ENCODE measurements at regions not wholly inside any gene's neighbourhood (a gene's known extent, or its start where the extent isn't known, plus 50 kb on each side); places are given as distances from the start of the nearest gene placed in this dataset.

DNA sequence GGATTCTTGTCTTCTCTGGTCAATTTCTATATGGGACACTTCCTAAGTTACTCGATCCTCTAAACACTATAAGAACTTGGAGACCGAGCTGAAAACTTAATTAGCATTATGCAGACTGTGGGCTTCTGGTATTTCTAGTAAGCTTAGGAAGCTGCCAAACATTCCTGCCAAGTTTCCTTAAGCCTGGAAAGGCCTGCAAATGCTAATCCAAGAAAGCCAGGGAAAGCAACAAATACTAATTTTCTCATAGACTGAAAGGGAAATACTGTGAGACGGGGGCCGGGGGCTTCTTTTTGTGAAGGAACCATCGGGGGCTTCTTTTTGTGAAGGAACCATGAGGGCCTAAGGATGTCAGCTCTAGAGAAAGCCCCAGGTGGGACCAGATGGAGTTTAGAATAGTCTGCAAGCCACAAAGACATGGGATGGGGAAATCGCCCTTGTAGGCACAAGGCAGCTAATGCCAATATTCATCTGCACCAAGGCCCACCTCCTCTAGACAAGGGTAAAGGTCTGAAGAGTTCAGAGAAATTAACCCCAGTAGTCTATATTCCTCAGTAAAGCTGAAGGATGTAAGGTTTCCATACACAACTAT lies 332.4 kb upstream of the PRDM1 start:
- Histone ChIP-seq H3K9me2 (ENCODE audit: insufficient read depth, low read length) (no peaks in the 10 kb centered on the region), H3K79me2 (ENCODE audit: insufficient read depth, low read depth, low read length) (no peaks in the 10 kb centered on the region), H2AFZ (ENCODE audit: low read length) (no peak overlapping the region), H3K9me3 (ENCODE audit: low read length) (no peaks in the 10 kb centered on the region), H3K36me3 (ENCODE audit: insufficient read depth, low read length) (no peaks in the 10 kb centered on the region), H4K20me1 (ENCODE audit: insufficient read depth, low read length) (no peaks in the 10 kb centered on the region), H3K4me3 (ENCODE audit: low read depth, low read length, poor library complexity, severe bottlenecking) (no peak overlapping the region), H3K4me2 (ENCODE audit: low read length) (no peak overlapping the region), H3K27ac (ENCODE audit: low read depth, low read length, poor library complexity, severe bottlenecking) (no peak overlapping the region), H3K4me1 (ENCODE audit: insufficient read depth, low read length, poor library complexity, severe bottlenecking) (peaks cover 36% of the 10 kb centered on the region)
- ChIA-PET POLR2A (interaction anchor here (0.5 to 1.9 kb wide), 5 partner anchors 20 to 239 kb away, joined by 3 to 5 read pairs (median 4); no protein-coding TSS in a partner anchor), CTCF (ENCODE audit: unreplicated experiment) (interaction anchor here (0.6 kb wide), 1 partner anchor 164 kb away, joined by 3 read pairs; no protein-coding TSS in a partner anchor)
- BruUV-seq (replicated peaks): no TSS peak
- DNase-seq (ENCODE audit: low spot score): no peak
- no peak for TF ChIP-seq CTCF (conservative IDR thresholded peaks at IDR 0.05; ENCODE audit: low read length)
- TF ChIP-seq EZH2phosphoT487 (IDR thresholded peaks at IDR 0.05; ENCODE audit: borderline replicate concordance, low read depth, low read length): no peak
- intact Hi-C loops (cut with micrococcal nuclease; ENCODE audit: unreplicated experiment): no loop called here

DNA sequence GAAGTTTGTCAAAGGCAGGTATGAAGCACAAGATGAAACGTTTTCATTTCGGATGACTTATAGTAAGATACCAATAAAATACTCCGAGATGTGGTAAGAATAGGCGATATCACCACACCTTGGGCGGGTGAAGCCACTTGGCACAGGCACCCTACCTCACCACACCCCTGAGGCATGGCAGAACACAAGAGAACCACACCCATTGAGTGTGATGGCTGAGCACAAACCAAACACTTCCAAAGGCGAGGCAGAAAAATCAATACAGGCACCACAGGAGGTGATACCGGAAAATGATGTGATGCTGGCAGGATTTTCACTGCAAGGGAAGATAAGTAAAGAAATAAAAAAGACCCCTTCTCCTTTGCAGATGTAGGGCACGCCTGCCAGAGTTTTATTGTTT lies 332.9 kb upstream of the PRDM1 start:
- no peaks in the 10 kb centered on the region for H3K79me2 ChIP-seq (ENCODE audit: insufficient read depth, low read depth, low read length)
- BruUV-seq (replicated peaks): no TSS peak
- ChIA-PET POLR2A (interaction anchor here (0.6 kb wide), 1 partner anchor 12 kb away, joined by 6 read pairs; no protein-coding TSS in a partner anchor), CTCF (ENCODE audit: unreplicated experiment) (no interaction called here)
- no peaks in the 10 kb centered on the region for H3K36me3 ChIP-seq (ENCODE audit: insufficient read depth, low read length)
- H3K27ac ChIP-seq (ENCODE audit: low read depth, low read length, poor library complexity, severe bottlenecking): no peak overlapping the region
- no peak overlapping the region for H3K4me2 ChIP-seq (ENCODE audit: low read length)
- no peaks in the 10 kb centered on the region for H3K9me2 ChIP-seq (ENCODE audit: insufficient read depth, low read length)
- intact Hi-C loops (cut with micrococcal nuclease; ENCODE audit: unreplicated experiment): no loop called here
- peaks cover 36% of the 10 kb centered on the region for H3K4me1 ChIP-seq (ENCODE audit: insufficient read depth, low read length, poor library complexity, severe bottlenecking)
- no peak overlapping the region for H3K4me3 ChIP-seq (ENCODE audit: low read depth, low read length, poor library complexity, severe bottlenecking)
- no peak for TF ChIP-seq CTCF (conservative IDR thresholded peaks at IDR 0.05; ENCODE audit: low read length)
- no peak for TF ChIP-seq EZH2phosphoT487 (IDR thresholded peaks at IDR 0.05; ENCODE audit: borderline replicate concordance, low read depth, low read length)
- no peaks in the 10 kb centered on the region for H3K9me3 ChIP-seq (ENCODE audit: low read length)
- no peak for DNase-seq (ENCODE audit: low spot score)
- no peak overlapping the region for H2AFZ ChIP-seq (ENCODE audit: low read length)
- H4K20me1 ChIP-seq (ENCODE audit: insufficient read depth, low read length): no peaks in the 10 kb centered on the region

DNA sequence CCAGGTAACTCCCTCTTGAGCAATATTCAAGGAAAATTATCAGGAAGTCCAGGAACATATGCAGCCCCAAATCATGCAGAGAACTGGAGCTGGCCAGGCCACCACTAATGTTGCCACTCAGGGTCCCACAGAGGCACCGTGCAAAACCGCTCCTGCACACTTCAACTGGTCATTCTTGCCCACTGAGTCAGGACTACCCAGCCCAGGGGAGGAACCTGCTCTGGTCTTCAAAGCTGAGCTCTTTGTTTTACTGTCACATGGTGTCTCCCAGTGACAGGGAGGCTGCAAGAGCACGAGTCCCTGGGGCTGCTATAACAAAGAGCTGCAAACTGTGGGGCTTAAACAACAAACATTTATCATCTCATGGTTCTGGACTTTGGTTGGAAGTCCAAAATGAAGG lies 336.0 kb upstream of the PRDM1 start:
- H3K9me2 ChIP-seq (ENCODE audit: insufficient read depth, low read length): no peaks in the 10 kb centered on the region
- H3K4me1 ChIP-seq (ENCODE audit: insufficient read depth, low read length, poor library complexity, severe bottlenecking): peaks cover 32% of the 10 kb centered on the region
- ChIA-PET POLR2A (interaction anchor here (0.8 to 1.0 kb wide), 2 partner anchors 9 to 330 kb away, joined by 3 to 4 read pairs; no protein-coding TSS in a partner anchor), CTCF (ENCODE audit: unreplicated experiment) (no interaction called here)
- H4K20me1 ChIP-seq (ENCODE audit: insufficient read depth, low read length): no peaks in the 10 kb centered on the region
- H3K4me2 ChIP-seq (ENCODE audit: low read length): no peak overlapping the region
- no peak overlapping the region for H3K27ac ChIP-seq (ENCODE audit: low read depth, low read length, poor library complexity, severe bottlenecking)
- H3K36me3 ChIP-seq (ENCODE audit: insufficient read depth, low read length): no peaks in the 10 kb centered on the region
- no peak overlapping the region for H2AFZ ChIP-seq (ENCODE audit: low read length)
- no peak for DNase-seq (ENCODE audit: low spot score)
- no peak overlapping the region for H3K4me3 ChIP-seq (ENCODE audit: low read depth, low read length, poor library complexity, severe bottlenecking)
- no peaks in the 10 kb centered on the region for H3K9me3 ChIP-seq (ENCODE audit: low read length)
- no TSS peak for BruUV-seq (replicated peaks)
- intact Hi-C loops (cut with micrococcal nuclease; ENCODE audit: unreplicated experiment): no loop called here
- H3K79me2 ChIP-seq (ENCODE audit: insufficient read depth, low read depth, low read length): no peaks in the 10 kb centered on the region
- TF ChIP-seq CTCF (conservative IDR thresholded peaks at IDR 0.05; ENCODE audit: low read length) (no peak), EZH2phosphoT487 (IDR thresholded peaks at IDR 0.05; ENCODE audit: borderline replicate concordance, low read depth, low read length) (no peak)

Measured in OCI-LY7 (cell line).